PFSK-1 (cell line): ENCODE measurements at regions not wholly inside any gene's neighbourhood (a gene's known extent, or its start where the extent isn't known, plus 50 kb on each side); places are given as distances from the start of the nearest gene placed in this dataset.

Source experiments
- POLR2AphosphoS5 ChIP-seq: IDR thresholded peaks from 2 replicates; pipeline ENCODE4 v1.6.1; 2012; ENCODE audit warnings: low read depth, mild to moderate bottlenecking, control low read depth, low read length, moderate library complexity
- REST ChIP-seq, 2 experiments: IDR thresholded peaks; 2 replicates each; pipeline versions ENCODE4 v1.6.1 to v1.8.0; 2011 to 2012; ENCODE audit warnings: low read depth in 2 of 2, low read length in 2 of 2, control low read depth in 1 of 2, inconsistent platforms in 1 of 2, mild to moderate bottlenecking in 1 of 2, moderate library complexity in 1 of 2; ENCODE audit not compliant: insufficient read depth in 1 of 2
- SIN3A ChIP-seq: IDR thresholded peaks from 2 replicates; pipeline ENCODE4 v1.6.1; 2012; ENCODE audit warnings: mild to moderate bottlenecking, low read length, moderate library complexity, borderline replicate concordance; ENCODE audit not compliant: insufficient read depth

- TF ChIP-seq POLR2AphosphoS5 (no peak), SIN3A (no peak), REST (IDR thresholded peaks at IDR 0.05; ENCODE audit: insufficient read depth in 1 of 2, low read depth in 2 of 2, low read length in 2 of 2) (peak in 1 of 2 experiments; percentile 8; a peak in 1 of 4 replicates)
These were observed 53.7 kb upstream of the FAM174B start for GRCh38 chr15:92709110-92709790.
